Mucosa of rectum (tissue), 2 donors: ENCODE measurements at regions not wholly inside any gene's neighbourhood (a gene's known extent, or its start where the extent isn't known, plus 50 kb on each side); places are given as distances from the start of the nearest gene placed in this dataset.
"Not testable (repeated sequence)": the region's sequence is repeated elsewhere in the genome, so short reads cannot be mapped to it uniquely, and the experiment has no call there.

ENCODE experiments used
- H3K27ac ChIP-seq, 2 donors: one replicate each; pipeline ENCODE4 v1.7.0; 2013; ENCODE audit warnings: inconsistent platforms in 2 of 2, low read depth in 2 of 2, low read length in 2 of 2
- H3K27me3 ChIP-seq, 2 donors: one replicate each; pipeline ENCODE4 v1.7.0; 2013; ENCODE audit warnings: low read length in 2 of 2; ENCODE audit not compliant: control insufficient read depth in 2 of 2, insufficient read depth in 2 of 2
- H3K36me3 ChIP-seq, 2 donors: one replicate each; pipeline ENCODE4 v1.7.0; 2013; ENCODE audit warnings: low read length in 2 of 2; ENCODE audit not compliant: control insufficient read depth in 2 of 2, insufficient read depth in 2 of 2
- H3K4me1 ChIP-seq, 2 donors: one replicate each; pipeline ENCODE4 v1.7.0; 2013; ENCODE audit warnings: low read length in 2 of 2, mild to moderate bottlenecking in 1 of 2; ENCODE audit not compliant: control insufficient read depth in 2 of 2, insufficient read depth in 2 of 2
- H3K4me3 ChIP-seq, 2 donors: one replicate each; pipeline ENCODE4 v1.7.0; 2013; ENCODE audit warnings: low read length in 2 of 2
- H3K9ac ChIP-seq, 2 donors: one replicate each; pipeline ENCODE4 v1.7.0; 2013; ENCODE audit warnings: low read length in 2 of 2, low read depth in 1 of 2, mild to moderate bottlenecking in 1 of 2
- H3K9me3 ChIP-seq, 2 donors: one replicate each; pipeline ENCODE4 v1.7.0; 2013; ENCODE audit warnings: low read length in 2 of 2; ENCODE audit not compliant: control insufficient read depth in 2 of 2
- donor health status: healthy.
- donor health status: Normal muscosa, but diverticular disease.

DNA sequence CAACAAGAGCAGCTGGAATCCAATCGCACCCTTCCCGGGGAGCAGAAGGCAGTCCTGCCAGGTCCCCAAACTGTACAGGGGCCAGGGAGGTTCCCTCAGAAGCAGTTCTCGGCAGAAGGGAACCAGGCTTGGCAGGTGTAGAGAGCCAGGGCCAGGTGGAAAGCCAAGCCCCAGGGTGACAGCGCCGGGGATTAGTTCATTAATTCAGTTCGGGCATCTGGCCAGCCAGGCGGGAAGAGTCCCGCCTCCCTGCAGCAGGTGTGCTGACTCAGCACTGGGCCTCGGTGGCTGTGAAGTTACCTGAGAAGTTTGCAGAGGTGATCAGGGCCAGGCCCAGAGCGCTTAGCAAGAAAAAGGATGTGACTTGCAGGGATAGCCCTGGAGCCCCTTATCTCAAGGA, 4060.0 kb upstream of the TPTE start:
- not testable (repeated sequence) for H3K36me3 ChIP-seq, H3K9me3 ChIP-seq, H3K4me3 ChIP-seq, H3K9ac ChIP-seq, H3K27me3 ChIP-seq, H3K27ac ChIP-seq, H3K4me1 ChIP-seq

GRCh38 chr21:6464419-6464818, 4057.0 kb upstream of the TPTE start:
- not testable (repeated sequence) for H3K27ac ChIP-seq, H3K4me1 ChIP-seq, H3K9me3 ChIP-seq, H3K4me3 ChIP-seq, H3K36me3 ChIP-seq, H3K9ac ChIP-seq, H3K27me3 ChIP-seq

GRCh38 chr21:6466081-6466698, 4055.2 kb upstream of the TPTE start:
- not testable (repeated sequence) for H3K9me3 ChIP-seq, H3K9ac ChIP-seq, H3K4me3 ChIP-seq, H3K36me3 ChIP-seq, H3K4me1 ChIP-seq, H3K27ac ChIP-seq, H3K27me3 ChIP-seq

DNA sequence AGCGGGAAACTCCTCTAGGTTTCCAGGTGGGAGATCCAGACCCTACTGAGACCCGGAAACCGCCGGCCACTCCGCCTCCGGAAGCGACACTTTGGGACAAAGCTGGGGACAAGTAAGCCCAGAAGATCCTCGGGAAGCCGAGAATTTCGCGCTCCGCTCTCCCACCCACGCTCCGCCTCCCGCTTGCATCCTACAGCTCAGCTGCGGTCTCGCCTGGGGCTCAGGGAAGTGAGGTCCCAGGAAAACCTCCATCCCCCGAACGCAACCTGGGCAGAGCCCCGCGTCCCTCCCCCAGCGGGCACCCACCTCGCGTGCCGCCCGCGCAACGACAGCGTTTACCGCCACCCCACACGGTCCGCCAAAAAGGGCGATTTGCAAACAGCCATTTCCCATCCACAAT, 4054.7 kb upstream of the TPTE start:
- not testable (repeated sequence) for H3K4me3 ChIP-seq, H3K27ac ChIP-seq, H3K27me3 ChIP-seq, H3K4me1 ChIP-seq, H3K9ac ChIP-seq, H3K36me3 ChIP-seq, H3K9me3 ChIP-seq

DNA sequence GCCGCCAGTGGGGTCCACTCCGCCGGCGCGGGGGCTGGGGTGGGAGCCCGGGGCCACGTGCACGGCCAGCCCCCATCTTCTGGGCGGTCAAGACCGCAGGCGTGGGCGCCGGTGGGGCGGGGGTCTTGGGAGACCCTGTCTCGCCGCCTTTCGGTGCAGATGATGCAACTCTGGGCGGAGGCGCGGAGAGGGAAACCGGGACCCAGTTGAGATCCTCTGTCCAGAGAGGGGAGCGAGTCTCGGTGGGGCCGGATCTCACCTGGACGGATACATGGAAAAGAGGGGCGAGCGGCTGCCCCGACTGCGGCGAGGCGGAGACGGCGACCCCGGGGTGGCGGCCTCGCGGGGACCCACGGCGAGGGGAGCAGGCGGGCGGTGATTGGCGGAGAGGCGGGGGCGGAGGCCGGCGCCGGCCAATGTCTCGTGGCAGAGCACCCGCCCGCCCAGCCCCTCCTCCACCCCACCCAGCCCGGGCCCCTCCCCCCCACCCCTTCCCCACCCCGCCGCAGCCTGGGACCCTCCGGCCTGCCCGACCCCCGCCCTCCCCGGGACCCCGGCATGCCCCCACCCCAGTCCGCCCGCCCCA, 4054.1 kb upstream of the TPTE start:
- H3K9me3 ChIP-seq, H3K4me3 ChIP-seq, H3K27me3 ChIP-seq, H3K9ac ChIP-seq, H3K27ac ChIP-seq, H3K4me1 ChIP-seq, H3K36me3 ChIP-seq: not testable (repeated sequence)

GRCh38 chr21:6467907-6468306, 4053.5 kb upstream of the TPTE start:
- not testable (repeated sequence) for H3K4me1 ChIP-seq, H3K4me3 ChIP-seq, H3K27ac ChIP-seq, H3K9me3 ChIP-seq, H3K27me3 ChIP-seq, H3K36me3 ChIP-seq, H3K9ac ChIP-seq

DNA sequence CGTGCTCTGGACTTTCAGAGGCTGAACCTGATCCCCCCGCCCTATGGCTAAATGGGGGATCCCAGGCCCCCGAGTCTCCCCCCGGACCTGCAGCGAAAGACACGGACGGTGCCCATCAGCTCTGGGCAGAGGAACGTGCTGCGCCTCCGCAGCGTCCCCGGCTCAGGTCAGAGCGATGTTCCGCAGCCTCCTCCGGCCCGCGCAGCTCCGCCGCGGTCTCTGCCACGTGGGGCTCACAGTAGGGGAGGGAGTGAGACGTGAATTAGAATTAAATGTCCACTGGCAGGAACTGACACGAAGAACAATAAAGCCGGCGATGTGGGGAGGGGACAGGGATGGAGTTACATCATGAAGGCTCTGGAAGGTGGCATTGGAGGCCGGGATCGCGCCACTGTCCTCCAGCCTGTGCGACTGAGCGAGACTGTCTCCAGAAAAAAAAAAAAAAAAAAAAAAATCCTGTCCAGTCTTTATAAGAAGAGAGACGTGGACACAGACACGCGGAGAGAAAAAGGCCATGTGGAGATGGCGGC, 4053.0 kb upstream of the TPTE start:
- H3K36me3 ChIP-seq, H3K4me1 ChIP-seq: not testable (repeated sequence)

DNA sequence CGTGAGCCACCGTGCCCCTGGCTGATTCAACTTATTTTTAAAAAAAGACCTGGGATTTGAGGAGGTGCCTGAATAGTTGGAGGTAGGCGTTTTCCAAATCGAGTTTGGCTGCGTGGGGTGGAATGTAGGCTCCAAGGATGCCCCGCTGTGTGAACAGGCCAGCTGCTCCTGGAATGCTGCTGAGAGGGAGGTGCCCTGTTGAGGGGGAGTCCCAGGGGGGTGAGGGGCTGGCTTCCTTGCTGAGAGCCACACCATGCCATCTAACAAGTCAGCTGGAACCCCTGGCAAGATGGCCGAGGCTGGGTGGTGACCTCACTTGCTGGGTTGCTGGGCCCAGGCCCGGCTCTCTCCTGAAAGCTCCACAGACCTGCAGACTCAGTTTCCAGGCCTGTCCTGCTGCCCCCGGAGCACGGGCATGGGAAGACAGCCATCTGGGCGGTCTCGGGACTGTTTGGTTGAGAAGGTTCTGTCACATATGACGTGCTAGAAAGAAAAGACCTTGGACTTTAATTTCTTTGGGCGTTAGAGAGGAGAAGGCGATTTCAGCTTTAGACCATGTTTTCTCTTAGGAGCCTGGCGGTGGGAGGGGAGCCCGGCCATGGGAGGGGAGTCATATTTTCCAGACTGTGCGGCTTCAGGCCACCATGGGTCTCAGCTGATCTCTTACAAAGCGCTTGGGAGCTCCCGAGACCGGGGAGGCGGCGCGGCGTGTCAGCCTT, 4047.0 kb upstream of the TPTE start:
- not testable (repeated sequence) for H3K27me3 ChIP-seq, H3K36me3 ChIP-seq, H3K4me3 ChIP-seq, H3K27ac ChIP-seq, H3K9ac ChIP-seq, H3K4me1 ChIP-seq, H3K9me3 ChIP-seq

More for the DNA sequence above, 4053.0 kb upstream of the TPTE start:
- not testable (repeated sequence) for H3K9me3 ChIP-seq, H3K27me3 ChIP-seq, H3K9ac ChIP-seq, H3K27ac ChIP-seq, H3K4me3 ChIP-seq

GRCh38 chr21:6481116-6481515, 4040.3 kb upstream of the TPTE start:
- not testable (repeated sequence) for H3K36me3 ChIP-seq, H3K4me1 ChIP-seq

DNA sequence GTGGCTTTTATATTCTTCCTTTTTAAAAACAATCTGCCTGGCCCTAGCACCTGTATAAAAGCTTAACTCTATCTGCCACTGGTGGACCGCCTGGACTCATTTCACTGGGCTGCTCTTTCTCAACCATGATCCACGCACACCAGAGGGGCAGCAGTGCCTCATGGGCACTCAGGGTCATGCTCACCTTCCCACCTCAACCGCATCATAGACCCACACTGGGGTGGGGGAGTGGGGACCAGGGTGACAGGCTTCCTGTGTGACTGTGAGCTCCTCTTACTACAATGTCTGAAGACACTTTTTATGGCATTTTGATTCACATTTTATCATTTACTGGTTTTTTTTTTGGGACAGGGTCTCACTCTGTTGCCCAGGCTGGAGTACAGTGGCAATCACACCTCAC, 4038.8 kb upstream of the TPTE start:
- H3K9me3 ChIP-seq, H3K36me3 ChIP-seq, H3K27ac ChIP-seq, H3K4me3 ChIP-seq, H3K9ac ChIP-seq, H3K4me1 ChIP-seq, H3K27me3 ChIP-seq: not testable (repeated sequence)

More at GRCh38 chr21:6481116-6481515, 4040.3 kb upstream of the TPTE start:
- not testable (repeated sequence) for H3K9me3 ChIP-seq, H3K27ac ChIP-seq, H3K4me3 ChIP-seq, H3K27me3 ChIP-seq, H3K9ac ChIP-seq
